ENCODE measurements at regions not wholly inside any gene's neighbourhood (a gene's known extent, or its start where the extent isn't known, plus 50 kb on each side); places are given as distances from the start of the nearest gene placed in this dataset.
A peak's percentile ranks its signal among the peaks of the same experiment; 100 is the strongest.
"Not testable (repeated sequence)": the region's sequence is repeated elsewhere in the genome, so short reads cannot be mapped to it uniquely, and the experiment has no call there.

GRCh38 chr18:59038295-59039039, 101.2 kb upstream of the SEC11C start:
- peaks cover 0 to 14% of the 10 kb centered on the region in 2 donors for H3K4me1 ChIP-seq

GRCh38 chr18:59039040-59039320, 100.7 kb upstream of the SEC11C start:
- not testable (repeated sequence) for H3K36me3 ChIP-seq; H3K9me3 ChIP-seq; H3K27ac ChIP-seq; H3K4me3 ChIP-seq; H3K27me3 ChIP-seq; DNase-seq (ENCODE audit: low spot score)
- H3K4me1 ChIP-seq = peaks cover 0 to 14% of the 10 kb centered on the region in 2 donors

More at GRCh38 chr18:59038295-59039039, 101.2 kb upstream of the SEC11C start:
- no peak for DNase-seq (ENCODE audit: low spot score)
- no peak for TF ChIP-seq CTCF (IDR thresholded peaks at IDR 0.05)
- Histone ChIP-seq H3K9me3 (no peaks in the 10 kb centered on the region), H3K4me3 (no peak overlapping the region), H3K36me3 (no peaks in the 10 kb centered on the region), H3K27me3 (no peaks in the 10 kb centered on the region), H3K27ac (no peak overlapping the region)

GRCh38 chr18:59039449-59039848, 100.2 kb upstream of the SEC11C start:
- DNase-seq (ENCODE audit: low spot score) = no peak
- no peaks in the 10 kb centered on the region for H3K9me3 ChIP-seq
- H3K27me3 ChIP-seq = no peaks in the 10 kb centered on the region
- H3K36me3 ChIP-seq = no peaks in the 10 kb centered on the region
- H3K4me3 ChIP-seq = no peak overlapping the region
- H3K4me1 ChIP-seq = peaks cover 0 to 14% of the 10 kb centered on the region in 2 donors
- H3K27ac ChIP-seq = no peak overlapping the region
- no peak for TF ChIP-seq CTCF (IDR thresholded peaks at IDR 0.05)

GRCh38 chr18:59040770-59041148, 98.9 kb upstream of the SEC11C start:
- DNase-seq (ENCODE audit: low spot score) = no peak
- no peak for TF ChIP-seq CTCF (IDR thresholded peaks at IDR 0.05)
- Histone ChIP-seq H3K4me1 (peaks cover 0 to 14% of the 10 kb centered on the region in 2 donors), H3K27me3 (no peaks in the 10 kb centered on the region), H3K4me3 (no peak overlapping the region), H3K9me3 (no peaks in the 10 kb centered on the region), H3K27ac (no peak overlapping the region), H3K36me3 (no peaks in the 10 kb centered on the region)

GRCh38 chr18:59041296-59041695, 98.4 kb upstream of the SEC11C start:
- no peaks in the 10 kb centered on the region for H3K36me3 ChIP-seq
- TF ChIP-seq CTCF (IDR thresholded peaks at IDR 0.05) = no peak
- H3K9me3 ChIP-seq = no peaks in the 10 kb centered on the region
- no peak overlapping the region for H3K27ac ChIP-seq
- H3K4me3 ChIP-seq = no peak overlapping the region
- H3K4me1 ChIP-seq = peaks cover 0 to 14% of the 10 kb centered on the region in 2 donors
- DNase-seq (ENCODE audit: low spot score) = no peak
- H3K27me3 ChIP-seq = no peaks in the 10 kb centered on the region

- no peak for TF ChIP-seq CTCF (IDR thresholded peaks at IDR 0.05)
- Histone ChIP-seq H3K36me3 (no peaks in the 10 kb centered on the region), H3K4me3 (no peak overlapping the region), H3K27me3 (no peaks in the 10 kb centered on the region), H3K9me3 (no peaks in the 10 kb centered on the region), H3K4me1 (peaks cover 0 to 14% of the 10 kb centered on the region in 2 donors), H3K27ac (peak overlapping the region; percentile 6 to 47)
- DNase-seq (ENCODE audit: low spot score) = no peak
Measured at GRCh38 chr18:59041819-59042815, 97.6 kb upstream of the SEC11C start.

Data from right atrium auricular region (tissue), 2 donors.